ENCODE measurements at regions not wholly inside any gene's neighbourhood (a gene's known extent, or its start where the extent isn't known, plus 50 kb on each side); places are given as distances from the start of the nearest gene placed in this dataset.
"Not testable (repeated sequence)": the region's sequence is repeated elsewhere in the genome, so short reads cannot be mapped to it uniquely, and the experiment has no call there.

DNA sequence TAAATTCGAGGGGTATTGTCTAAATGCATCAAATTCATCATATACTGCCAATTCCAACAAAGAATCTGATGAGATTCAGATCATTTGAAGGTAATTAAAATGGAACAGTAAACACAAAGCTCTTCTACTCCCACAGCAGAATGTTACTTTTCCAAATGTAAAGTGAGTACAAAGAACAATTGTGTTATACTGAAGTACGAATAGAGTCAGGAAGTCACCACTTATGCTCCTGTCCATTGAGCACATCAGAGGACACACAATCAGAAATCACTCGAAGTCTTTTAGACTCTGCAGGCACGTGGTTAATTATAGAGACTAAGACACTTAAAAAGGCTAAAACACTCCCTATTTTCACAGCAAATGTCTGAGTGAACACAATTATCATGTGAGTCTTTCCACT, 388.5 kb upstream of the MIS18BP1 start (continued):
- TF ChIP-seq, protein P1, sequence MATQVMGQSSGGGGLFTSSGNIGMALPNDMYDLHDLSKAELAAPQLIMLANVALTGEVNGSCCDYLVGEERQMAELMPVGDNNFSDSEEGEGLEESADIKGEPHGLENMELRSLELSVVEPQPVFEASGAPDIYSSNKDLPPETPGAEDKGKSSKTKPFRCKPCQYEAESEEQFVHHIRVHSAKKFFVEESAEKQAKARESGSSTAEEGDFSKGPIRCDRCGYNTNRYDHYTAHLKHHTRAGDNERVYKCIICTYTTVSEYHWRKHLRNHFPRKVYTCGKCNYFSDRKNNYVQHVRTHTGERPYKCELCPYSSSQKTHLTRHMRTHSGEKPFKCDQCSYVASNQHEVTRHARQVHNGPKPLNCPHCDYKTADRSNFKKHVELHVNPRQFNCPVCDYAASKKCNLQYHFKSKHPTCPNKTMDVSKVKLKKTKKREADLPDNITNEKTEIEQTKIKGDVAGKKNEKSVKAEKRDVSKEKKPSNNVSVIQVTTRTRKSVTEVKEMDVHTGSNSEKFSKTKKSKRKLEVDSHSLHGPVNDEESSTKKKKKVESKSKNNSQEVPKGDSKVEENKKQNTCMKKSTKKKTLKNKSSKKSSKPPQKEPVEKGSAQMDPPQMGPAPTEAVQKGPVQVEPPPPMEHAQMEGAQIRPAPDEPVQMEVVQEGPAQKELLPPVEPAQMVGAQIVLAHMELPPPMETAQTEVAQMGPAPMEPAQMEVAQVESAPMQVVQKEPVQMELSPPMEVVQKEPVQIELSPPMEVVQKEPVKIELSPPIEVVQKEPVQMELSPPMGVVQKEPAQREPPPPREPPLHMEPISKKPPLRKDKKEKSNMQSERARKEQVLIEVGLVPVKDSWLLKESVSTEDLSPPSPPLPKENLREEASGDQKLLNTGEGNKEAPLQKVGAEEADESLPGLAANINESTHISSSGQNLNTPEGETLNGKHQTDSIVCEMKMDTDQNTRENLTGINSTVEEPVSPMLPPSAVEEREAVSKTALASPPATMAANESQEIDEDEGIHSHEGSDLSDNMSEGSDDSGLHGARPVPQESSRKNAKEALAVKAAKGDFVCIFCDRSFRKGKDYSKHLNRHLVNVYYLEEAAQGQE (IDR thresholded peaks at IDR 0.05; ENCODE audit: unreplicated experiment): no peak

GRCh38 chr14:45634651-45635441, 381.8 kb upstream of the MIS18BP1 start:
- ATAC-seq, H3K4me2 ChIP-seq, H2AFZ ChIP-seq: not testable (repeated sequence)

GRCh38 chr14:45633220-45633984, 380.4 kb upstream of the MIS18BP1 start:
- 0 out of 2 replicates have a peak, but pooled peaks cover 2% of the 10 kb centered on the region for H3K36me3 ChIP-seq (ENCODE audit: insufficient read depth)
- H3K4me3 ChIP-seq: no peak overlapping the region
- ATAC-seq: no peak
- Mint-ChIP-seq H3K36me3 (ENCODE audit: low read depth) (peaks cover 14% of the 10 kb centered on the region; the same call in 2 of the 3 replicates), H3K27ac (no peak overlapping the region), H3K4me1 (no peaks in the 10 kb centered on the region), H3K27me3 (ENCODE audit: insufficient read depth, low read depth, poor library complexity) (no peaks in the 10 kb centered on the region), H3K9me3 (peaks cover 30% of the 10 kb centered on the region), H3K4me3 (no peak overlapping the region)
- no peak for DNase-seq (ENCODE audit: low spot score)
- no peaks in the 10 kb centered on the region for H3K79me2 ChIP-seq (replicated peaks; ENCODE audit: insufficient read depth)
- no peaks in the 10 kb centered on the region for H3K4me1 ChIP-seq (ENCODE audit: insufficient read depth)
- H3K27ac ChIP-seq (ENCODE audit: low read depth): no peak overlapping the region
- H3K9me2 ChIP-seq (ENCODE audit: insufficient read depth): no peaks in the 10 kb centered on the region
- H3K27me3 ChIP-seq (ENCODE audit: insufficient read depth): no peaks in the 10 kb centered on the region
- no peaks in the 10 kb centered on the region for H3F3A ChIP-seq (replicated peaks; ENCODE audit: low read depth)
- no peak overlapping the region for H2AFZ ChIP-seq
- no peak overlapping the region for H3K4me2 ChIP-seq
- no peaks in the 10 kb centered on the region for H4K20me1 ChIP-seq (replicated peaks; ENCODE audit: insufficient read depth)
- TF ChIP-seq ZNF331 (CRISPR knock-in tag; IDR thresholded peaks at IDR 0.05; ENCODE audit: low read depth): no peak
- TF ChIP-seq, protein P2, sequence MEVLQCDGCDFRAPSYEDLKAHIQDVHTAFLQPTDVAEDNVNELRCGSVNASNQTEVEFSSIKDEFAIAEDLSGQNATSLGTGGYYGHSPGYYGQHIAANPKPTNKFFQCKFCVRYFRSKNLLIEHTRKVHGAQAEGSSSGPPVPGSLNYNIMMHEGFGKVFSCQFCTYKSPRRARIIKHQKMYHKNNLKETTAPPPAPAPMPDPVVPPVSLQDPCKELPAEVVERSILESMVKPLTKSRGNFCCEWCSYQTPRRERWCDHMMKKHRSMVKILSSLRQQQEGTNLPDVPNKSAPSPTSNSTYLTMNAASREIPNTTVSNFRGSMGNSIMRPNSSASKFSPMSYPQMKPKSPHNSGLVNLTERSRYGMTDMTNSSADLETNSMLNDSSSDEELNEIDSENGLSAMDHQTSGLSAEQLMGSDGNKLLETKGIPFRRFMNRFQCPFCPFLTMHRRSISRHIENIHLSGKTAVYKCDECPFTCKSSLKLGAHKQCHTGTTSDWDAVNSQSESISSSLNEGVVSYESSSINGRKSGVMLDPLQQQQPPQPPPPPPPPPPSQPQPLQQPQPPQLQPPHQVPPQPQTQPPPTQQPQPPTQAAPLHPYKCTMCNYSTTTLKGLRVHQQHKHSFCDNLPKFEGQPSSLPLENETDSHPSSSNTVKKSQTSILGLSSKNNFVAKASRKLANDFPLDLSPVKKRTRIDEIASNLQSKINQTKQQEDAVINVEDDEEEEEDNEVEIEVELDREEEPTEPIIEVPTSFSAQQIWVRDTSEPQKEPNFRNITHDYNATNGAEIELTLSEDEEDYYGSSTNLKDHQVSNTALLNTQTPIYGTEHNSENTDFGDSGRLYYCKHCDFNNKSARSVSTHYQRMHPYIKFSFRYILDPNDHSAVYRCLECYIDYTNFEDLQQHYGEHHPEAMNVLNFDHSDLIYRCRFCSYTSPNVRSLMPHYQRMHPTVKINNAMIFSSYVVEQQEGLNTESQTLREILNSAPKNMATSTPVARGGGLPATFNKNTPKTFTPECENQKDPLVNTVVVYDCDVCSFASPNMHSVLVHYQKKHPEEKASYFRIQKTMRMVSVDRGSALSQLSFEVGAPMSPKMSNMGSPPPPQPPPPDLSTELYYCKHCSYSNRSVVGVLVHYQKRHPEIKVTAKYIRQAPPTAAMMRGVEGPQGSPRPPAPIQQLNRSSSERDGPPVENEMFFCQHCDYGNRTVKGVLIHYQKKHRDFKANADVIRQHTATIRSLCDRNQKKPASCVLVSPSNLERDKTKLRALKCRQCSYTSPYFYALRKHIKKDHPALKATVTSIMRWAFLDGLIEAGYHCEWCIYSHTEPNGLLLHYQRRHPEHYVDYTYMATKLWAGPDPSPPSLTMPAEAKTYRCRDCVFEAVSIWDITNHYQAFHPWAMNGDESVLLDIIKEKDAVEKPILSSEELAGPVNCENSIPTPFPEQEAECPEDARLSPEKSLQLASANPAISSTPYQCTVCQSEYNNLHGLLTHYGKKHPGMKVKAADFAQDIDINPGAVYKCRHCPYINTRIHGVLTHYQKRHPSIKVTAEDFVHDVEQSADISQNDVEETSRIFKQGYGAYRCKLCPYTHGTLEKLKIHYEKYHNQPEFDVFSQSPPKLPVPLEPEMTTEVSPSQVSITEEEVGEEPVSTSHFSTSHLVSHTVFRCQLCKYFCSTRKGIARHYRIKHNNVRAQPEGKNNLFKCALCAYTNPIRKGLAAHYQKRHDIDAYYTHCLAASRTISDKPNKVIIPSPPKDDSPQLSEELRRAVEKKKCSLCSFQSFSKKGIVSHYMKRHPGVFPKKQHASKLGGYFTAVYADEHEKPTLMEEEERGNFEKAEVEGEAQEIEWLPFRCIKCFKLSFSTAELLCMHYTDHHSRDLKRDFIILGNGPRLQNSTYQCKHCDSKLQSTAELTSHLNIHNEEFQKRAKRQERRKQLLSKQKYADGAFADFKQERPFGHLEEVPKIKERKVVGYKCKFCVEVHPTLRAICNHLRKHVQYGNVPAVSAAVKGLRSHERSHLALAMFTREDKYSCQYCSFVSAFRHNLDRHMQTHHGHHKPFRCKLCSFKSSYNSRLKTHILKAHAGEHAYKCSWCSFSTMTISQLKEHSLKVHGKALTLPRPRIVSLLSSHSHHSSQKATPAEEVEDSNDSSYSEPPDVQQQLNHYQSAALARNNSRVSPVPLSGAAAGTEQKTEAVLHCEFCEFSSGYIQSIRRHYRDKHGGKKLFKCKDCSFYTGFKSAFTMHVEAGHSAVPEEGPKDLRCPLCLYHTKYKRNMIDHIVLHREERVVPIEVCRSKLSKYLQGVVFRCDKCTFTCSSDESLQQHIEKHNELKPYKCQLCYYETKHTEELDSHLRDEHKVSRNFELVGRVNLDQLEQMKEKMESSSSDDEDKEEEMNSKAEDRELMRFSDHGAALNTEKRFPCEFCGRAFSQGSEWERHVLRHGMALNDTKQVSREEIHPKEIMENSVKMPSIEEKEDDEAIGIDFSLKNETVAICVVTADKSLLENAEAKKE (CRISPR knock-in tag; IDR thresholded peaks at IDR 0.05): no peak
- TF ChIP-seq, protein P3, sequence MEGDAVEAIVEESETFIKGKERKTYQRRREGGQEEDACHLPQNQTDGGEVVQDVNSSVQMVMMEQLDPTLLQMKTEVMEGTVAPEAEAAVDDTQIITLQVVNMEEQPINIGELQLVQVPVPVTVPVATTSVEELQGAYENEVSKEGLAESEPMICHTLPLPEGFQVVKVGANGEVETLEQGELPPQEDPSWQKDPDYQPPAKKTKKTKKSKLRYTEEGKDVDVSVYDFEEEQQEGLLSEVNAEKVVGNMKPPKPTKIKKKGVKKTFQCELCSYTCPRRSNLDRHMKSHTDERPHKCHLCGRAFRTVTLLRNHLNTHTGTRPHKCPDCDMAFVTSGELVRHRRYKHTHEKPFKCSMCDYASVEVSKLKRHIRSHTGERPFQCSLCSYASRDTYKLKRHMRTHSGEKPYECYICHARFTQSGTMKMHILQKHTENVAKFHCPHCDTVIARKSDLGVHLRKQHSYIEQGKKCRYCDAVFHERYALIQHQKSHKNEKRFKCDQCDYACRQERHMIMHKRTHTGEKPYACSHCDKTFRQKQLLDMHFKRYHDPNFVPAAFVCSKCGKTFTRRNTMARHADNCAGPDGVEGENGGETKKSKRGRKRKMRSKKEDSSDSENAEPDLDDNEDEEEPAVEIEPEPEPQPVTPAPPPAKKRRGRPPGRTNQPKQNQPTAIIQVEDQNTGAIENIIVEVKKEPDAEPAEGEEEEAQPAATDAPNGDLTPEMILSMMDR (conservative IDR thresholded peaks at IDR 0.05; ENCODE audit: low read depth in 2 of 2): no peak
- TF ChIP-seq EZH2phosphoT487 (IDR thresholded peaks at IDR 0.05; ENCODE audit: unreplicated experiment): no peak

More at GRCh38 chr14:45634651-45635441, 381.8 kb upstream of the MIS18BP1 start:
- H3K4me1 Mint-ChIP-seq; H3K4me3 ChIP-seq; H3K4me3 Mint-ChIP-seq; H3F3A ChIP-seq (replicated peaks; ENCODE audit: low read depth); DNase-seq (ENCODE audit: low spot score); H3K36me3 ChIP-seq (ENCODE audit: insufficient read depth); H3K9me2 ChIP-seq (ENCODE audit: insufficient read depth); H3K4me1 ChIP-seq (ENCODE audit: insufficient read depth); H3K27ac ChIP-seq (ENCODE audit: low read depth); H3K27me3 ChIP-seq (ENCODE audit: insufficient read depth); H3K27ac Mint-ChIP-seq; H4K20me1 ChIP-seq (replicated peaks; ENCODE audit: insufficient read depth); H3K79me2 ChIP-seq (replicated peaks; ENCODE audit: insufficient read depth); H3K27me3 Mint-ChIP-seq (ENCODE audit: insufficient read depth, low read depth, poor library complexity): not testable (repeated sequence)
- H3K36me3 Mint-ChIP-seq (ENCODE audit: low read depth): peaks cover 11% of the 10 kb centered on the region; the same call in 2 of the 3 replicates
- peaks cover 36% of the 10 kb centered on the region for H3K9me3 Mint-ChIP-seq

Data from GM23338 (cell line).